ENCODE measurements at regions not wholly inside any gene's neighbourhood (a gene's known extent, or its start where the extent isn't known, plus 50 kb on each side); places are given as distances from the start of the nearest gene placed in this dataset.

DNA sequence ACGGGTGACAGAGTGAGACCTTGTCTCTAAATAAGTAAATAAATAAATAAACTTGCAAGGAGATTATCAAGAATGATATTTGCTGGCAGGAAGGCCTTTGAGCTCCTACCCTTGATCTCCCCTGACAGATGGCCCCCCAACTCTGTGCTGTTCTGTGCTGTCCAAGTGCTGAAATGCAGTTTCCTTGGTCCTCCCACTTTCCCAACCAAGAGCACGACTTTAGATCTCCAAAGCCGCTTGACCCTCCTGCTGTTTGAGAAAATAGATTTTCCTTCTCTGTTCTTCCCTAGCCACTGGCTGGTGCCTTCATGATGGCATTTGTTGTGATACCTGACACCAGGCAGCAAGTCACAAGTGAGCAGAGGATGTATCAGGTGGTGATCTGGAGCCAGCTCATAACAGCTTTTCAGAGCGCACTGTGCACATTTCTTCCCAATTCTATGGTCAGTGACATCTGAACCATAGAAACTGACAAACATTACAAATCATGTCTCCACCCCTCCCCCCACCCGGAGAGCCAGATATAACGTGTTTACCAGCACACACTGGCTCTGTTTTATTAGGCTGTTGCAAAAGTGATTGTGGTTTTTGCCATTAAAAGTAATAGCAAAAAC lies 80.0 kb upstream of the PUM3 start:
- Mint-ChIP-seq H3K4me1 (no peaks in the 10 kb centered on the region), H3K27ac (no peak overlapping the region), H3K9me3 (peaks cover 0 to 13% (median 2%) of the 10 kb centered on the region in 9 donors), H3K4me3 (no peak overlapping the region), H3K27me3 (peaks cover 0 to 10% (median 8%) of the 10 kb centered on the region in 5 donors), H3K36me3 (no peaks in the 10 kb centered on the region)
- POLR2A ChIA-PET, result no interaction called here
- ATAC-seq, result no peak
- no peak for DNase-seq

DNA sequence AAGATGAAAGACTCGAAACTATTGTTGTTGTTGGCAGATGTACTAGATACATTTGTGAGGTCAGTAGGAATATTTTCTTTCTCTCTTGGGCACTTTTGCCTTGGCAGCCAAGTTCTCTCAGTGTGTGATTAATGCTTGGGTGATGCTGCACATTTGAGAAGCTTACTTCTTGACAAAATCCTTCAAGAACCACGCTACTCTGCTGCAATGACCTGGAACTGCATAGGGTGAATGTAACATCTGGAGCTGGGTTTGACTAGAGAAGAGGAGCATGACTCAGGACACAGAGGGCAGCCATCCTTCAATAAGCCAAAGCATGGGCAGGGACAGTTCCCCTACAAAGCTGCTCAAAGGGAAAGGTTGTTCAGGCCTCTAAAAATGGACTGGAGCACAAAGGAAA lies 75.5 kb upstream of the PUM3 start:
- Mint-ChIP-seq H3K9me3 (no peaks in the 10 kb centered on the region), H3K27me3 (peaks cover 0 to 13% (median 8%) of the 10 kb centered on the region in 5 donors), H3K4me1 (no peaks in the 10 kb centered on the region), H3K4me3 (no peak overlapping the region), H3K27ac (no peak overlapping the region), H3K36me3 (no peaks in the 10 kb centered on the region)
- DNase-seq (no peak), ATAC-seq (no peak)
- POLR2A ChIA-PET, result no interaction called here

DNA sequence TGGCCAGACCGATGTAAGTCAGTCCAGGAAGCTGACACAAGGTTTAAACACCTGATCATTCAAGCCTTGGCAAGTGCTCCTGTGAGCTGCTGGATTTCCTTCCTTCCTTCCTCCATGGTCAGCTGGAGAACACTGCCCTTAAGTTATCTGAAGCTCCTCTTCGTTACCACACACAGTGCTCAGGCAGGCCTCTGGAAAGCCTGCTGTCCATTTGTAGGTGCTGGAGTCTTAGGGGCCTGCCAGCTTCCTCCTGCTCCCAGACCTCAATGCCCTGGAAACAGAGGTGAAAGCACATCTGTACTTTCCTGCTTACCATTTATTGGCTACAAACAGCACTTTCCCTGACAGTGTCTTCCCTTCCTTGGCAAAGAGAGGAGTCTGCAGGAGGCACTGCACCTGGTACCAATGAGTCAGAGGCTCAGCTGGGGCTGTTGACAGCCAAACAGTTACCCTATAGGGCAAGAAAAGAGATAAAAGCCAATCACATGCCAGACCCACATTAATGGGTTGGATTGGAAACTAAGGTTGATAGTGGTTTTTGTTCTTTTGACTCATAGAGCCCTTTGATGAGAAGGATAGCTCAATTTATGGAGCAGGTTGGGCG lies 72.6 kb upstream of the PUM3 start:
- POLR2A ChIA-PET, result no interaction called here
- Mint-ChIP-seq H3K4me1 (no peaks in the 10 kb centered on the region), H3K4me3 (no peak overlapping the region), H3K27ac (no peak overlapping the region), H3K36me3 (no peaks in the 10 kb centered on the region), H3K27me3 (peaks cover 0 to 29% (median 6%) of the 10 kb centered on the region in 5 donors), H3K9me3 (no peaks in the 10 kb centered on the region)
- DNase-seq (no peak), ATAC-seq (no peak)

DNA sequence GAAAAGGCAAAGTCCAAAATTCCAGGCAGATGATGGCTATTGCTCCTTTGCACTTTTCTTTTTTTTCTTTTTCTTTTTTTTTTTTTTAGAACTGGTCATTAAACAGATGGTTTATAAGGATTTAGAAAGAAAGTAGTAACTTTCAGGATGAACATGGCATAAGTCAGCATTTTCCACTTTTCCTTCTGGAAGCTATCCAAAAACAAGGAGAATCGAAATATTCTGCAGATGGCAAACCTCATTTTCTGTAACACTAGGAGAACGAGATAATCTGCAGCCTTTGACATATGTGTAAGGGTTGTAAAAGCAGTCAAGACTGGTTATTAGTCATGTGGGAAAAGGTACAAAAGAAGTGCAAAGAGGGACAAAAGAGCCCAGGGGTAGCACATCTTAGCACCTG lies 69.1 kb upstream of the PUM3 start:
- Mint-ChIP-seq H3K36me3 (no peaks in the 10 kb centered on the region), H3K9me3 (no peaks in the 10 kb centered on the region), H3K4me3 (no peak overlapping the region), H3K4me1 (no peaks in the 10 kb centered on the region), H3K27ac (no peak overlapping the region), H3K27me3 (peaks cover 4 to 41% (median 18%) of the 10 kb centered on the region in 5 donors)
- ATAC-seq (no peak), DNase-seq (no peak)
- POLR2A ChIA-PET, result no interaction called here

DNA sequence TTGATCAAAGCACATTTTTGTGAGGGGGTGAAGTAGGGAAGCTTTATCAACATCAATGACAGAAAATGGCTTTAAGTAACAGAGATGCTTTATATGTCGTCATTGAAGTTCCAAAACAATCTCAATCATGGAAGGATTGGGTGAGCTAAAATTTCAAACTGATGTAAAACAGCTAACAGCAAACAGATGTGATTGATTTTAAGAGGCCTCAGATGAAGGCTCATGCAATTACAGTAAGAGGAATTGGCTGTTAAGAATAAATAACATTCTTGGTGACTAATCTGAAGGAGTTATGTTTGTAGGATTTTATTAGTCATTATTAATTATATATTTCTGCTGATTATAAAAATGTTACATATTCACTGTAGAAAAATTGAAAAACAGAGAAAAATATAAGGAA lies 63.5 kb upstream of the PUM3 start:
- no peaks in the 10 kb centered on the region for H3K36me3 Mint-ChIP-seq

DNA sequence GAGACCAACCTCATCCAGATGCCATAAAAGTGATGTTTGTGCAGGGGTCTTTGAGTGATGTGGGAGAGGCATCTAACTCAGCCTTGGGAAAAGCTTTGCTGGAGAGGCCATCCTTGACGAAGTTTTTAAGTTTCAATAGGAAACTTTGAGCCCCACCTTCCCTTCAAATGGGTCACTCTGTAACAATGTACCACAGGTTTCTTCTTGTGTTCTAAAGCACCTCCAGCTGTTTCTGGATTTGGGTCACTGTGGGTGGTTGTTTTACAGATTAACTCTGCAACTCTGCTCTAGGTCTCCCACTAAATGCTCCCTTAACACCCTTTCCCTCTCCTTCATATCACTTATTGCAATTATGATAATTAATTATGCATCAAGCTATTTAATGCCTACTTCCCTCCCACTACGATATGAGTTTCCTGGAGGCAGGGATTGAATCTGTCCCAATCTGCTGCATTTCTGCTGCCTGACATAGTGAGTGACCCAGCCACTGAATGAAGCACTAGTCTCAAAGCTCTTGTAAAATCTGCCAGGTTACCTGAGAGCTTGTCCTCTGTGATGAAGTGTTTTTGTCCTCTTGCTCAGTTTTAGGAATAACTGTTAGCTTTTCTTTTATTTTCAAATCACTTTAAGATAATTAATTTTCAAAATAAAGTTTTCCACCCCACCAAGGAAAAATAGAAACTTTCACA lies 60.5 kb upstream of the PUM3 start:
- ATAC-seq (no peak), DNase-seq (no peak)
- H3K9me3 Mint-ChIP-seq, result peaks cover 0 to 11% (median 5%) of the 10 kb centered on the region in 9 donors
- H3K4me1 Mint-ChIP-seq, result no peaks in the 10 kb centered on the region
- no peak overlapping the region for H3K4me3 Mint-ChIP-seq
- H3K27me3 Mint-ChIP-seq, result peaks cover 8 to 41% (median 12%) of the 10 kb centered on the region in 5 donors
- H3K27ac Mint-ChIP-seq, result no peak overlapping the region
- peaks cover 0 to 5% (median 0%) of the 10 kb centered on the region in 3 donors for H3K36me3 Mint-ChIP-seq
- POLR2A ChIA-PET, result no interaction called here

More for the DNA sequence above, 63.5 kb upstream of the PUM3 start:
- no peak overlapping the region for H3K27ac Mint-ChIP-seq
- no peak for ATAC-seq
- H3K9me3 Mint-ChIP-seq, result no peaks in the 10 kb centered on the region
- POLR2A ChIA-PET, result no interaction called here
- H3K4me1 Mint-ChIP-seq, result no peaks in the 10 kb centered on the region
- no peak overlapping the region for H3K4me3 Mint-ChIP-seq
- H3K27me3 Mint-ChIP-seq, result peaks cover 10 to 56% (median 15%) of the 10 kb centered on the region in 5 donors
- DNase-seq, result no peak

Measured in naive thymus-derived CD8-positive, alpha-beta T cell (primary cell).